Smooth muscle cell (in vitro differentiated cells): ENCODE measurements at regions not wholly inside any gene's neighbourhood (a gene's known extent, or its start where the extent isn't known, plus 50 kb on each side); places are given as distances from the start of the nearest gene placed in this dataset.

Source experiments
- DNase-seq: peaks from one replicate; lab custom pipeline; 2025; ENCODE audit not compliant: unreplicated experiment; lab: John Stamatoyannopoulos, UW
- H2AFZ ChIP-seq: fragments of 200-600 bp; sonication (generic); 2 replicates; pipeline ENCODE4 v1.6.0; 2016; ENCODE audit warnings: antibody characterized with exemption, low read depth, mild to moderate bottlenecking
- H3F3A ChIP-seq: fragments of 200-600 bp; sonication (generic); 2 replicates; pipeline ENCODE4 v1.6.0; 2017; ENCODE audit warnings: antibody characterized with exemption, low read depth
- H3K27ac ChIP-seq: fragments of 200-600 bp; sonication (generic); 2 replicates; pipeline ENCODE4 v1.5.1; 2016; ENCODE audit warnings: low read depth, mild to moderate bottlenecking
- H3K27me3 ChIP-seq: fragments of 200-600 bp; sonication (generic); 2 replicates; pipeline ENCODE4 v1.6.1; 2016; ENCODE audit warnings: low read depth, mild to moderate bottlenecking
- H3K36me3 ChIP-seq: fragments of 200-600 bp; sonication (generic); 2 replicates; pipeline ENCODE4 v1.5.1; 2016; ENCODE audit warnings: low read depth
- H3K4me1 ChIP-seq: fragments of 200-600 bp; sonication (generic); 2 replicates; pipeline ENCODE4 v1.5.1; 2016; ENCODE audit warnings: low read depth
- H3K4me2 ChIP-seq: fragments of 200-600 bp; sonication (generic); 2 replicates; pipeline ENCODE4 v1.6.0; 2016; ENCODE audit warnings: mild to moderate bottlenecking
- H3K4me3 ChIP-seq: fragments of 200-600 bp; sonication (generic); 2 replicates; pipeline ENCODE4 v1.5.1; 2016; ENCODE audit warnings: mild to moderate bottlenecking
- H3K79me2 ChIP-seq: fragments of 200-600 bp; sonication (generic); 2 replicates; pipeline ENCODE4 v1.6.0; 2016; ENCODE audit warnings: low read depth, mild to moderate bottlenecking
- H3K9ac ChIP-seq: fragments of 200-600 bp; sonication (generic); 2 replicates; pipeline ENCODE4 v1.6.0; 2016; ENCODE audit warnings: low read depth
- H3K9me3 ChIP-seq: fragments of 200-600 bp; sonication (generic); replicated peaks from 2 replicates; pipeline ENCODE4 v1.5.1; 2016; ENCODE audit warnings: low read depth
- H4K20me1 ChIP-seq: fragments of 200-600 bp; sonication (generic); 2 replicates; pipeline ENCODE4 v1.6.0; 2016; ENCODE audit warnings: low read depth
- CTCF ChIP-seq: fragments of 200-600 bp; sonication (generic); IDR thresholded peaks from 2 replicates; pipeline ENCODE4 v1.5.1; 2017; ENCODE audit warnings: borderline replicate concordance, mild to moderate bottlenecking, antibody characterized with exemption; ENCODE audit not compliant: insufficient read depth, poor library complexity, severe bottlenecking
- WGBS: methylation state at CpG from one replicate; pipeline ENCODE4 v1.1.7; 2016; ENCODE audit warnings: low lambda C conversion rate; 5-methylcytosine and 5-hydroxymethylcytosine counted together

- 91% methylated on average over 16 of the region's 16 CpGs for WGBS
- no peaks in the 10 kb centered on the region for H3K4me1 ChIP-seq
- no peaks in the 10 kb centered on the region for H3F3A ChIP-seq
- H3K79me2 ChIP-seq = no peaks in the 10 kb centered on the region
- H3K9me3 ChIP-seq = no peaks in the 10 kb centered on the region
- no peaks in the 10 kb centered on the region for H3K36me3 ChIP-seq
- H3K4me3 ChIP-seq = no peak overlapping the region
- no peak for DNase-seq
- H2AFZ ChIP-seq = no peak overlapping the region
- H3K9ac ChIP-seq = no peak overlapping the region
- no peak overlapping the region for H3K27ac ChIP-seq
- no peak for TF ChIP-seq CTCF
- H3K4me2 ChIP-seq = no peak overlapping the region
- H4K20me1 ChIP-seq = no peaks in the 10 kb centered on the region
- peaks cover 22% of the 10 kb centered on the region for H3K27me3 ChIP-seq
These were observed 141.4 kb upstream of the E2F8 start for GRCh38 chr11:19382131-19382611.

- no peak overlapping the region for H3K4me3 ChIP-seq
- H4K20me1 ChIP-seq = no peaks in the 10 kb centered on the region
- no peak overlapping the region for H2AFZ ChIP-seq
- H3K27ac ChIP-seq = peak overlapping the region; percentile 12
- H3K9me3 ChIP-seq = no peaks in the 10 kb centered on the region
- WGBS = 34% methylated on average over 2 of the region's 2 CpGs
- H3K4me2 ChIP-seq = no peak overlapping the region
- H3K79me2 ChIP-seq = no peaks in the 10 kb centered on the region
- no peak overlapping the region for H3K9ac ChIP-seq
- DNase-seq = no peak
- H3K27me3 ChIP-seq = peaks cover 30% of the 10 kb centered on the region
- H3F3A ChIP-seq = no peaks in the 10 kb centered on the region
- no peak for TF ChIP-seq CTCF
- H3K36me3 ChIP-seq = no peaks in the 10 kb centered on the region
- H3K4me1 ChIP-seq = no peaks in the 10 kb centered on the region
These were observed 139.6 kb upstream of the E2F8 start for GRCh38 chr11:19380375-19380774.

- 75% methylated on average over 7 of the region's 7 CpGs for WGBS
These were observed 138.7 kb upstream of the E2F8 start for GRCh38 chr11:19379465-19379864.

More at GRCh38 chr11:19379465-19379864, 138.7 kb upstream of the E2F8 start:
- Histone ChIP-seq H3K4me2 (no peak overlapping the region), H3K4me3 (no peak overlapping the region), H4K20me1 (no peaks in the 10 kb centered on the region), H3F3A (no peaks in the 10 kb centered on the region), H3K36me3 (no peaks in the 10 kb centered on the region), H3K9me3 (no peaks in the 10 kb centered on the region), H2AFZ (no peak overlapping the region), H3K27me3 (peaks cover 29% of the 10 kb centered on the region), H3K27ac (no peak overlapping the region), H3K4me1 (no peaks in the 10 kb centered on the region), H3K79me2 (no peaks in the 10 kb centered on the region), H3K9ac (no peak overlapping the region)
- no peak for TF ChIP-seq CTCF
- no peak for DNase-seq
